ENCODE measurements at regions not wholly inside any gene's neighbourhood (a gene's known extent, or its start where the extent isn't known, plus 50 kb on each side); places are given as distances from the start of the nearest gene placed in this dataset.
"Not testable (repeated sequence)": the region's sequence is repeated elsewhere in the genome, so short reads cannot be mapped to it uniquely, and the experiment has no call there.

DNA sequence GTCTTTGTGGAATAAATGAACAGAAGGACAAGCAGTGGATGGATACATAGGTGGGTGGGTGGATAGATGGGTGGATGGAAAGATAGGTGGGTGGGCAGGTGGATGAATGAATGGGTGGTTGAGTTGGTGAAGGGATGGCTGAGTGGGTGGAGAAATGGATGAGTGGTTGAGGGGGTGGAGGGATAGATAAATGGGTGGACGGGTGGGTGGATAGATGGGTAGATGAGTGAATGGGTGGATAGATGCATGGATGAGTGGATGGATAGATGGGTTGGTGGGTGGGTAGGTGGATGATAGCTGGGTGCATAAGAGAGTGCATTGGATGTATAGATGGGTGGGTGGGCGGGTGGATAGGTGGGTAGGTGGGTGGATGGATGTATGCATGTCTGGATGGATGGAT, 63.5 kb downstream of the UNC93B1 start:
- DNase-seq (ENCODE audit: low spot score) = not testable (repeated sequence)

DNA sequence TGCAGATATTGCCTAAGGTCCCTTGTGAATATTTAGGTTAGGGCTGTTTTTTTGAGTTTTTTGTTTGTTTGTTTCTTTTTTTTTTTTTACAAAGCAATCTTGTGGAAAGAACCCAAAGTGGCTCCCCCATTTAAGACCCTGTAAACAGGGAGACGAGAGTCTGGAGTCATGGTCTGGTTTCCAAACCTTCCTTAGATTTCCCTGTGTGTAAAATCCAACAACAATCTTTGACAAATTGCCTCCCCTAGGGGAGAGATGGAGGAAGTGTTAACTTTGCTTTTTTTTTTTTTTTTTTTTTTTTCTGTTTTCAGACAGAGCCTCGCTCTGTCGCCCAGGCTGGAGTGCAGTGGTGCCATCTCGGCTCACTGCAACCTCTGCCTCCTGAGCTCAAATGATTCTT, 64.9 kb downstream of the UNC93B1 start:
- not testable (repeated sequence) for DNase-seq (ENCODE audit: low spot score)

DNA sequence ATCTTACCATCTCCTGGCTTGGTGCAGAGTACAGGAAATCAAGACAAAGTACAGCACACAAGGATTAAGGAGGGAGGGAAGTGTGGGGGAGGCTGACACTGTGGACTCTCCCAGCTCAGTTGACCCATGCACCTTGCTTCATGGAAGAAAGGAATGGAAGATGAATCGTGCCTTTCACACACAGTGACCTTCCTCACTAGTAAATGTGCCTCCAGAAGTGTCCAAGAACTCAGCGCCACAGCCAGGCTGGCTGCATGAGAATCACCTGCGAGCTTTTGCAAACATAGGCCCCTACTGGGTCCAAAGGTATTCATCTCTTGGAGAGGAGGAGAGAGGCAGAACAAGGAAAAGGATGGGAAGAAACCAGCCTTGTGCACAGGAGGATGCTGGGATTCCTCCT, 65.5 kb downstream of the UNC93B1 start:
- DNase-seq (ENCODE audit: low spot score) = not testable (repeated sequence)

DNA sequence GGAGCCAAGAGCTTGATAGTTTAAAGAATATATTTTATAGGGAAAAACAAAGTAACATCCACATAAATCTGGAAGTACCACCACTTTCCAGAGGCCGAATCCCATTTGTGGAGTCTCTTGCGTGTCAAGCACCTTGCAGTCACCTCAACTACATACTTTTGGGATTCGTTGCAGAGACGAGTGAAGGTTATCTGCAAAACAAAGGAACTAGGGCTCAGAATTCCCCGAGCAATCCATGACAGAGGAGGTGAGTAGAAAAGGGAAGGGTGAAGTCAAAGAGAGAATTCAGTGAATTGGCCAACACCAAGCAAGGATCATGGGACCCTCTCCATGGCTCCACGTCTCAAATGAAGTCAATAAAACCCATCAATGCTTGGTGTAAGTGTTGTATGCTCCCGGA, 80.3 kb downstream of the UNC93B1 start:
- DNase-seq (ENCODE audit: low spot score) = not testable (repeated sequence)

DNA sequence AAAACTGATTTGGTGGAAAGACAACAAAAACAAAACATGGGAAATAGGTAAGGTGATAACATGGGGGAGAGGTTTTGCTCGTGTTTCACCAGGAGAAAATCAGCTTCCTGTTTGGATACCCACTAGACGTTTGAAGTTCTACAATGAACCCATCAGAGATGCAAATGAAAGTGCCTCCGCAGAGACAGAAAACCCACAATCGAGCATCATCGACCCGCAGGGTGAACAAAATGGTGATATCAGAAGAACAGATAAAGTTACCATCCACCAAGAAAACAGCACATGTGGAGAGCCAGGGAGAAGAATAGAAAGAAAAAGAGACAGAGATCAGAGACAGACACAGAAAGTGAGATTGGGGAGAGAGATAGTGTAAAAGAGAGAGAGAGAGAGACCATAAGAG, 83.4 kb downstream of the UNC93B1 start:
- DNase-seq (ENCODE audit: low spot score) = not testable (repeated sequence)

DNA sequence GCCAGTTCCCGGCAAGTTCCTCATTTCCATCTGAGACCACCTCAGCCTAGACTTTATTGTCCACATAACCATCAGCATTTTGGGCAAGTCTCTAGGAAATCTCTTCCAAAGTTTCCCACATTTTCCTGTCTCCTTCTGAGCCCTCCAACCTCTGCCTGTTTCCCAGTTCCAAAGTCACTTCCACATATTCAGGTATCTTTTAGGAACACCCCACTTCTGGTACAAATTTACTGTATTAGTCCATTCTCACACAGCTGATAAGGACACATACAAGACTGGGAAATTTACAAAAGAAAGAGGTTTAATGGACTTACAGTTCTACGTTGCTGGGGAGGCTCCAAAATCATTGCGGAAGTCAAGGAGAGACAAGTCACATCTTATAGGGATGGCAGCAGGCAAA, 91.7 kb downstream of the UNC93B1 start:
- DNase-seq (ENCODE audit: low spot score) = not testable (repeated sequence)

DNA sequence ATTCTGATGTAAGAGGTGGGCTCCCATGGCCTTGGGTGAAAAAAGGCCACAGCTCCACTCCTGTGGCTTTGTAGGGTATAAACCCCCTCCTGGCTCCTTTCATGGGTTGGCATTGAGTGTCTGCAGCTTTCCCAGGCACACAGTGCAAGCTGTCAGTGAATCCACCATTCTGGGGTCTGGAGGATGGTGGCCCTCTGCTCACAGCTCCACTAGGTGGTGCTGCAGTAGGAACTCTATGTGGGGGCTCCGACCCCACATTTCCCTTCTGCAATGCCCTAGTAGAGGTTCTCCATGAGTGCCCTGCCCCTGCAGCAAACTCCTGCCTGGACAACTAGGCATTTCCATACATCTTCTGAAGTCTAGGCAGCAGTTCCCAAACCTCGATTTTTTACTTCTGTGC, 92.7 kb downstream of the UNC93B1 start:
- DNase-seq (ENCODE audit: low spot score) = not testable (repeated sequence)

DNA sequence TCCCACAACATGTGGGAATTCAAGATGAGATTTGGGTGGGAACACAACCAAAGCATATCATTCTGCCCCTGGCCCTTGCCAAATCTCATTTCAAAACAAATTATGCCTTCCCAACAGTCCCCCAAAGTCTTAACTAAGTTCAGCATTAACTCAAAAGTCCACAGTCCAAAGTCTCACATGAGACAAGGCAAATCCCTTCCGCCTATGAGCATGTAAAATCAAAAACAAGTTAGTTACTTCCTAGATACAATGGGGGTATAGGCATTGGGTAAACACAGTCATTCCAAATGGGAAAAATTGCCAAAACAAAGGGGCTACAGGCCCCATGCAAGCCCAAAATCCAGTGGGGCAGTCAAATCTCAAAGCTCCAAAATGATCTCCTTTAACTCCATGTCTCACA, 93.1 kb downstream of the UNC93B1 start:
- DNase-seq (ENCODE audit: low spot score) = not testable (repeated sequence)

DNA sequence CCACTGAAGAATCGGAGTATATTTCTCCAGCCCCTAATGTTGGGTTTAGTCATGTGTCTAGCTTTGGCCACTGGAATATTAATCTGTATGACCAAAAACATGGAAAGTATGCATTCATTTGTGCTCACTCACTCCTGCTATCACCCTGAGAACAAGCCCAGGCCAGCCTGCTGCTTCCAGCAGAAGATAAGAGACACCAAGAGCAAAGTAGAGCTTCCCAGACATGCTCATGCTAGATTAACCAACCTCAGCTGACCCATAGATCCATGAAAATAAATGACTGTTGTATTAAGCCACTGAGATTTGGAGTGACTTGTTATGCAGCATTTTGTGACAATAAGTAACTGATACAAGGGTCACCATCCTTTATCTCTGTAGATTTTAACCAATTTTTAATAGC, 96.9 kb downstream of the UNC93B1 start:
- not testable (repeated sequence) for DNase-seq (ENCODE audit: low spot score)

DNA sequence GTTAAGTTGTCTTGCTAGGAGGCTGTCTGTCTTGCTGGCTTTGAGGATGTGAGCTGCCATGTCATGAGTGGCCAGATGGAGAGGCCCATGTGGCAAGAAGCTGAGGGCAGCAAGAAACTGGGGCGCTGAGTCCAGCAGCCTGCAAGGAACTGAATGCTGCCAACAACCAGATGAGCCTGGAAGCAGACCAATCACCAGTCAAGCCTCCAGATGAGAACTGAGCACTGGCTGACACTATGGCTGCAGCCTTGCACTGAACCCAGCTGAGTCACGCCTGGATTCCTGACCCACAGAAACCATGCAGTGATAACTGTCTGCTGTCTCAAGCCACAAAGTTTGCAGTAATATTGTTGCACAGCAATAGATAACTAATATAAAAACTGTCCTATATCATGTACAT, 104.4 kb downstream of the UNC93B1 start:
- DNase-seq (ENCODE audit: low spot score) = not testable (repeated sequence)

DNA sequence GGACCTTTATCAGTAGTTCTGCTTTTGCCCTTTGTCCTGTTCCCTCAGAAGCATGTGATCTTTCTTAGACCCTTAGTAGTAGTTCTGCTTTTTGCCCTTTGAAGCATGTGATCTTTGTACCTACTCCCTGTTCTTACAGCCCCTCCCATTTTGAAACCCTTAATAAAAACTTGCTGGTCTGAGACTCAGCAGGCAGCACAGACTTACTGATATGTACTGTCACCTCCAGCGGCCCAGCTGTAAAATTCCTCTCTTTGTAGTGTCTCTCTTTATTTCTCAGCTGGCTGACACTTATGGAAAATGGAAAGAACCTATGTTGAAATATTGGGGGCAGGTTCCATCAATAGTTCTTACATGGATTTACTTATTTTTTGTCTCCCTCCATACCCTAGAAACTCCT, 110.4 kb downstream of the UNC93B1 start:
- not testable (repeated sequence) for DNase-seq (ENCODE audit: low spot score)

DNA sequence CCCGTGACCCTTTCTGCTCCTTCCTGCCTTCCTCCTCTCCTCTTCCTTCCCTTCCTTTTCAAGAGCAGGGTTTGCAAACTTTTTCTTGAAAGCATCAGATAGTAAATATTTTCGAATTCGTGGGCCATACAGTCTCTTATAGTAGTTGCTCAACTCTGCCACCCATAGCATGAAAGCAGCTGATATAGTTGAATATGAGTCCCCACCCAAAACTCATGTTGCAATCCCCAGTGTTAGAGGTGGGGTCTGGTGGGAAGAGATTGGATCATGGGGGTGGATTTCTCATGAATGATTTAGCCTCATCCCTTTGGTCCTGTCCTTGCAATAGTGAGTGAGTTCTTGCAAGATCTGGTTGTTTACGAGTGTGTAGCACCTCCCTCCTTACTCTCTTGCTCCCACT, 114.3 kb downstream of the UNC93B1 start:
- DNase-seq (ENCODE audit: low spot score) = not testable (repeated sequence)

DNA sequence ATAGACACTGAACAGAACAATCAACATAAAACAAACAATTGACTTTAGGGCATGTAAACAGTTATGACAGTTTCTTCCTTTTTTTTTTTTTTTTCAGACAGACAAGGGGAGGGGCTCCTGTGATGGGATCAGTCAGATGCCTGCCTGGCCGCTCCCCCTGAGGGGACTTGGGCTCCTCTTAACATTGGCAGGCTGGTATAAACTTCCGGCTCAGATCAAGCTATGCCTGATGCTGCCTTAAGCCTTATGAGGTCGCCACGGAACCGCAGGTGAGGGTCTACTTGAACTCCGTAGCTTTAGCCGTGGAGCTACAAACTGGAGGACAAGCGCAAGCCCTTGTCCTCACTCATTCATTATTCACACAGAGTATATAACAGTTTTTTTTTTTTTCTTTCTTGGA, 115.8 kb downstream of the UNC93B1 start:
- DNase-seq (ENCODE audit: low spot score) = not testable (repeated sequence)

DNA sequence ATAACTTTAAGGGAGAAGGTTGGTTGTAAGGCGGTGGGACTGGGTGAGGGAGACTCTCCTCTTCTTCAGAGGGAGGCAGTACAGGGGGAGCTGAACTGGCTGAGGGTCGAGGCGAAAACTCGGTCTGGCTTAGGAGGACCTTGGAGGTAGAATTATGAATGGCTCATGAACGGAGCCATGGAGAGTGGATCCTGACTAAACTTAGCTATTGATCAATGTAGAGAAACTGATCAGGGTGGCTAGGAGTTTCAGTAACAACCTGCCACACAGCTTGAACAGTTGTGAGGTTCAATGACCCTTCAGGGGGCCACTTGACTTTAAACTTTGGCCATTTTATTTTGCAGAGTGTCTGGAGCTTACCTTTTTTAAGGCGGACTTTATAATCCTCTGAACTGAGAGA, 117.2 kb downstream of the UNC93B1 start:
- DNase-seq (ENCODE audit: low spot score) = not testable (repeated sequence)

DNA sequence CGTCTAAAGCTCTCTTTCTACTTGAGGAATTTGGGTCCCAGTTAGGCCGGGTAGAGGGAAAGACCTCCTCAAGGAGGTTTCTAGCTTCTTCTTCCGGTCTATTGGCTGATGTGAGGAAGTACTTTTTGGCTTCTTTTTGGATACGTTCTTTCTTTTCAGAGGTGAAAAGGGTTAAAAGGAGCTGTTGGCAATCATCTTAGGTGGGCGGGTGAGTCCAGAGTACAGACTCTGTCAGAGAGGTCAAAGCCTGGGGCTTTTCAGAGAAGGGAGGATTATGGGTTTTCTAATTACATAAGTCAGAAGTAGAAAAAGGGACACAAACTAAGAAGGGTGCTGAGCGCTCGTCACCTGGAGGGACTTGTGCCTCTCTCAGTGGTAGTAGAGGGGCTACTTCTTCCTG, 117.7 kb downstream of the UNC93B1 start:
- not testable (repeated sequence) for DNase-seq (ENCODE audit: low spot score)

DNA sequence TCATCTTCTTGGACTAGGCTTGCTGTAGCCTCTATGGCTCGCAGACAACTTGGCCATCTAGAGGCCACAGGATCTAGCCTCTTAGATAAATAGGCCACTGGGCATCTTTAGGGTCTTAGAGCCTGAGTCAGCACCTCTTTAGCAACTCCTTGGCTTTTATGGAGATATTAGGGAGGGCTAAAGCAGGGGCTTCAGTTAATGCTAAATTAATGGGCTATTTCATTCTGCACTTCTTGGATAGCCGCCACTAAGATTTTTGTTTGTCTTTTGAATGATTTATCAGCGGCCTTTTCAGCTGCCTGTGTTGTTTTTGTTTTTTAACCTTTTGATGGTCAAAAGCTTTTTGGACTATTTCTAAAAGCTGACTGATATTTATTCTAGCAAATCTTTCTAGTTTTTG, 118.3 kb downstream of the UNC93B1 start:
- not testable (repeated sequence) for DNase-seq (ENCODE audit: low spot score)

DNA sequence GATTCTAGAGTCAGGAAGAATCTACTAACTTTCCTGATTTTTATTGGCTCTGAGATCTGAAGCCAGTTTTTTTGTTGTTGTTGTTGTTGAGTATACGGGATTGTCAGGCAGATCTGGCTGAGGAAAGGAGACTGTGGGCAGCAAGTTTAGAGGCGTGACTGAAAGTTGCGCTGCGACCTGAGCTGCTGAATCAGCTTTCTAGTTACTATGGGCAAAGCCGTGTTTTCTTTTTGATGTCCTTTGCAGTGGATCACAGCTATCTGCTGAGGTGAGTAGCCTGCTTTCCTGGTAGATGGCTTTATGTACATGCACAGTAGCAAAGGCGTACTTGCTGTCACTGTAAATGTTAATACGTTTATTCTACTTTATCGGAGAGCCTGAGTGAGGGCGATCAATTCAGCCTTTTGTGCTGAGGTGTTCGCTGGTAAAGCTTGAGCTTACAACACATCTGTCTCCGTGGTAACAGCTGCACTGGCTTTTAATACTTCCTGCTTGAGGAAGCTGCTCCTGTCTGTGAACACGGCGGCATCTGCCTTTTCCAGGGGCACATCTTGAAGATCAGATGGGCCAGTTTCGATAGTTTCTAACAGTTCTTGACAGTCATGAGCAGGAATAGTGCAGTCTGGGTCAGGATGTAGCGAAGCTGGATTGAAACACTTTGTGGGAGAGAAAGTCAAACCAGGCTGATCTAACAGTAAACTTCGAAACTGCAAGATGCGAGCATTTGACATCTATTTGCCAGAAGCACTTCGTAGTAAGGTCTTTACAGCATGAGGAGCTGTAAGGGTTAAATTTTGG, 118.9 kb downstream of the UNC93B1 start:
- not testable (repeated sequence) for DNase-seq (ENCODE audit: low spot score)

DNA sequence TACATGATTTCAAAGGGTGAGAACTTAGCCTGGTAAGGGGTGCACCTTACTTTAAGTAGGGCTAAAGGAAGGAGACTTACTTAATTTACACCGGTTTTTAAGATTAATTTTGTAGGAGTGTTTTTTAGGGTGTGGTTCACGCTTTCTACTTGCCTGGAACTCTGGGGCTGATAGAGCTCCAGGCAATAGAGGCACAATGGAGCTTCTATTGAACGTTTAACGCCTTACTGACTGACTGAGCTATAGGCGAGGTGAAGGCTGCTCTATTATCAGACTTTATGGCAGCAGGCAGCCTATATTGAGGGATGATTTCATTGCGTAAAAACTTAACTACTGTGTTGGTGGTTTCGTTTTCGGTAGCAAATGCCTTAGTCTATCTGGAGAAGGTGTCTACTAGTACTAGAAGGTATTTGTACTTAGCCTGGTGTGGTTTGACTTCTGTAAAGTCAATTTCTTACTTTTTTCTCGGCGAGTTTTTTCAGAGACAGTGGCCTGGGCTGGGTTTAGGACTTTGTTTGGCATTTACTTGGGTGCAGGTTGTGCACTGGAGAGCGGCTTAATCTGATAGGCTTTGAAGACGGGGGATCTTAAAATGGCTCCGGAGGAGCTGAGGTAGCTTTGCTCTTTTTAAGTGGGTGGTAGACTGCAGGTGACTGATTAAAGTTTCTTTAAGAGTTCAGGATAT, 119.7 kb downstream of the UNC93B1 start:
- not testable (repeated sequence) for DNase-seq (ENCODE audit: low spot score)

DNA sequence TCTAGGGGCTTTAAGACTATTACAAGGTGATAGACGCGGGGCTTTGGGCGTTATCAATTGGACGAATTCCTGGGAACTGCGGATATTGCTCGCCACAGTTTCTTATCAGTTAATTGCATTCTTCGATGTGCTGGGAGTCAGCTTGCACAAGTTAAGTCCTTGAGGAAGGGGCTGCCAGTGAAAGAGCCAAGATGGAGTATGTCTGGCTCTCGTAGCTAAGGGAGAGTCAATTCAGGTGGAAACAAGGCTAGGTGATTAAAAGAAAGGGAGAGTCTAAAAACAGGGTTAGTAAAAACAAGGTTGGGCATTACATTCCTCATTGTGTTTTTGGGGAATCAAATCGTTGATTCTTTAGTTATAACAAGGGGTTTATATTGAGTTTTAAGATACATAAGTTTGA, 121.6 kb downstream of the UNC93B1 start:
- DNase-seq (ENCODE audit: low spot score) = not testable (repeated sequence)

DNA sequence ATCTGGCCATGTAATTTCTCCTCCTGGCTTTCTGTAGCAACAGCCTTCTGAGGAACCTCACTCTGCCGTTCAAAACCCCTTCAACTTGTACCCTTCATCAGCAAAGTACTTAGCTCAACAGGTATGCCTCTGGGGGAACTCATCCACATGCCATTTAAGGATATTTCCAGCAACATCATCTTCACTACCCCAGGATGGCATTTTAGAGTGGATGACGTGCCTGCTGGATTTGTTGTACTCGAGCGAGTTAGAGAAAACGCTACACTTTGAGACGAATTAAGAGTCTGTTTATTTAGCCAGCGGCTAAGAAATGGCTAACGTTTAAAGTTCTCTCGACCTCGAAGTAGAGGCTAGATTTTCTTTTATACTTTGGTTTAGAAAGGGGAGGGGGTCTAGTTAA, 122.1 kb downstream of the UNC93B1 start:
- DNase-seq (ENCODE audit: low spot score) = not testable (repeated sequence)

DNA sequence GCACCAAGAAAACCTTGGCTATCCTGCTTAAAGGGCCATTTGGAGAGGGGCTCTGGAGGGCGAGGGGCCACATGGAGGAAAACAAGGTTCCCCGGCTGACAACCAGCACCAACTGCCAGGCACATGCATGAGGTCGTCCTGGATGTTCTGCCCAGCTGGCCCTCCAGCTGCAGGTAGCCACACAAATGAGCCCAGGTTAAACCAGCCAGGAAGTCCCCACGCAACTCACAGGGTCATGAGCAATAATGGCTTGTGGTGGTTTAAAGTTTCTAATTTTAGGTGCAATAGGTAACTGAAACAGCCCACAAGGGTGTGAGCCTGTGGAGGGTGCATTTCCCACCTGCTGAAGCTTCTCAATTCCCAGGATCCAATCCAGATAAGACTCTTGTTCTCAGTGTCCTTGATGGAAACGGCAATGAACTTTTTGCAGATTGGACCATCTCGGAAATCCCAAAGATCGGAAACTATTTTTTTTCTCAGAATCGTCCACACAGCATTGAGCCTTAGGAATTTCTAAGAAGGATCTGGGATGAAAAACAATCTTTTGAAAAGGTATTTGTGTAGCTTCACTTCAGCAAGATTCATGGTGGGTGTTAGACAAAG, 123.2 kb downstream of the UNC93B1 start:
- DNase-seq (ENCODE audit: low spot score) = not testable (repeated sequence)

DNA sequence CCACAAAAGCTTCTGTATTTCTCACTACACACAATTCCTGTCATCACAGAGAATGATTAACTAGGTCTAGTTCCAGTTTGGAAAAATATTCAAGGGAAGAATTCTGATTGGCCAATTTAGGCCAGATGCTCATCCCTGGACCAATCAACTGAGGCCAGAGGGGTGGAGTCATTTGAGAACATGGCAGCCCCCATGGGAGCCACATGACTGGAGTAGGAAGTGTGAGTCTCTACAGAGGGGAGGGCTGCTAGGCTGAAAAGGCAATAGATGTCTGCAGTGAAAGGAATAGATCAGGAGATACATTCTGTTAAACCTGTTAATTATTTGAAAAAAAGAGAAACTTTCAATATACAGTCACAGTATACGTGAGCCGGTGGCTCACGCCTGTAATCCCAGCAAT, 125.2 kb downstream of the UNC93B1 start:
- DNase-seq (ENCODE audit: low spot score) = not testable (repeated sequence)
